LNCaP clone FGC (cell line): ENCODE measurements at regions not wholly inside any gene's neighbourhood (a gene's known extent, or its start where the extent isn't known, plus 50 kb on each side); places are given as distances from the start of the nearest gene placed in this dataset.
"Not testable (repeated sequence)": the region's sequence is repeated elsewhere in the genome, so short reads cannot be mapped to it uniquely, and the experiment has no call there.

Experiments
- DNase-seq: peaks from one replicate; pipeline ENCODE4 v3.0.0-alpha.2; 2011; ENCODE audit warnings: low read depth
- H3K4me3 ChIP-seq: 2 replicates; pipeline ENCODE4 v1.5.1; 2011; ENCODE audit warnings: mild to moderate bottlenecking, low read depth, low read length, control low read depth
- CTCF ChIP-seq: IDR thresholded peaks from 2 replicates; pipeline ENCODE4 v1.5.1; 2012; ENCODE audit warnings: mild to moderate bottlenecking; ENCODE audit not compliant: control insufficient read depth, insufficient read depth; ENCODE audit errors: extremely low read depth

GRCh38 chr2:89797320-89798038, 1106.0 kb downstream of the RPIA start:
- TF ChIP-seq CTCF, result no peak
- no peak for DNase-seq
- no peak overlapping the region for H3K4me3 ChIP-seq

GRCh38 chr2:89801207-89801606, 1109.7 kb downstream of the RPIA start:
- DNase-seq, result not testable (repeated sequence)

GRCh38 chr2:89806363-89806762, 1114.9 kb downstream of the RPIA start:
- DNase-seq, H3K4me3 ChIP-seq: not testable (repeated sequence)

More at GRCh38 chr2:89801207-89801606, 1109.7 kb downstream of the RPIA start:
- H3K4me3 ChIP-seq, result not testable (repeated sequence)

- TF ChIP-seq CTCF, result no peak
- H3K4me3 ChIP-seq, result no peak overlapping the region
- no peak for DNase-seq
Observed at GRCh38 chr2:89811295-89811694, 1119.8 kb downstream of the RPIA start.

GRCh38 chr2:89811910-89812309, 1120.4 kb downstream of the RPIA start:
- H3K4me3 ChIP-seq, DNase-seq: not testable (repeated sequence)

- not testable (repeated sequence) for H3K4me3 ChIP-seq, DNase-seq
Observed at GRCh38 chr2:89814359-89814758, 1122.9 kb downstream of the RPIA start.

- DNase-seq, result no peak
- no peak for TF ChIP-seq CTCF
- H3K4me3 ChIP-seq, result no peak overlapping the region
Observed at GRCh38 chr2:89818873-89819272, 1127.4 kb downstream of the RPIA start.

GRCh38 chr2:89819809-89820208, 1128.3 kb downstream of the RPIA start:
- H3K4me3 ChIP-seq, result no peak overlapping the region
- no peak for TF ChIP-seq CTCF
- no peak for DNase-seq

- no peak overlapping the region for H3K4me3 ChIP-seq
- DNase-seq, result no peak
- TF ChIP-seq CTCF, result no peak
Observed at GRCh38 chr2:89820248-89820647, 1128.8 kb downstream of the RPIA start.
